ENCODE measurements at regions not wholly inside any gene's neighbourhood (a gene's known extent, or its start where the extent isn't known, plus 50 kb on each side); places are given as distances from the start of the nearest gene placed in this dataset.
A peak's percentile ranks its signal among the peaks of the same experiment; 100 is the strongest.

- DNase-seq = no peak
These were observed 257.9 kb downstream of the CDH26 start for GRCh38 chr20:60215816-60216730.

DNA sequence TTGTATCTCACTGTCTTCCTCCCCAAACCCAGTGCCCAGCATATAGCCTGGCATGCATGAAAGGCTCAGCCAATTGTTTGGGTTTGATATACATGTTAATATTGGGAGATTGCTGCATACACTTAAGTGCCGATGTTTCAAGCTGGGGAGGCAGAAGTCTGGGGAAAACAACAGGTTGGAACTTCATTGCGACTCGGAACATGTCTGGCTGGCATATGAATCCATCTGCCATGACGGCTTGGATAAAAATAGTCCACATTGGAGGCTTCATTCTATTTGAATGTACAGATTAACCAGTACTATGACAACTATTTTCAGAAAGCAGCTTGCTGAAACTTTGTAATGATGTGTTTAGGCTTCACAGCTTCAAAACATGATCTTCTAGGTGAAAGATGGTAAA is 261.0 kb downstream of the CDH26 start:
- DNase-seq = no peak

GRCh38 chr20:60219984-60220562 is 261.9 kb downstream of the CDH26 start:
- DNase-seq = no peak

- DNase-seq = no peak
These were observed 262.5 kb downstream of the CDH26 start for GRCh38 chr20:60220706-60221105.

- no peak for DNase-seq
These were observed 263.4 kb downstream of the CDH26 start for GRCh38 chr20:60221593-60221992.

- DNase-seq = no peak
These were observed 264.3 kb downstream of the CDH26 start for GRCh38 chr20:60222497-60222896.

DNA sequence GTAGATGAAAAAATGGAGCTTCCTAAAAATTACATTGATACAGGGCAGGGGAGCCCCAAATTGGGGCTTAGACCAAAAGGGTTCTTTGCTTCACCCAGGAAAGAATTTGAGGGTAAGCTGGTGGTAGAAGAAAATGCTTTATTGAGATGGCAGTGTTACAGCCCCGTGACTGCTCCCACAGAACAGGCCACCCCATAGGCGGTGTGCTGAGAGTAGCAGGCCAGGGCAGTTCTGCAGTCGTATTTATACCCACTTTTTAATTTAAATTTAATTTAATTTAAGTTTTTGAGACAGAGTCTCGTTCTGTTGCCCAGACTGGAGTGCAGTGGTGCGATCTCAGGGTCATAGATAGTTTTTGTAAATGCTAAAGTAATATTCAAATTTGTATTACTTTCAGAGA is 265.0 kb downstream of the CDH26 start:
- no peak for DNase-seq

- DNase-seq = no peak
These were observed 266.7 kb downstream of the CDH26 start for GRCh38 chr20:60224914-60225313.

DNA sequence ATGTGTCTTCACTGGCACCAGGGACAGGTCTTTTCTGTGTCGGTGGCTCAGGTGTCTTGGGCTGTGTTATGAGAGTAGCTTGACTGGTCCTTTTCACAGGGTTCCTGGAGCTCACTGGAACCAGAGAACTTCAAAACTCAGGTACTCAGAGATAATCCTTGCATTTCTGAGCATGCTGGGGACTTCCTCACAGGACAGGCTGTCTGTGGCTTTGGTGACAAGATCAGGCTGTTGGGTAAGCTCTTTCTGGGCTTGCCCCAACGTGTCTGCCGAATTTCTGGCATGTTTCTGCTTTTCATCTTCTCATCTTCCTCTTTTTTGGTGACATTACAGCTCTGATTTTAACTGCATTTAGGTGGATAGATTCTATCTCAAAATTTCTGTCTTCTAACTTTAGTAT is 270.0 kb downstream of the CDH26 start:
- DNase-seq = peak; percentile 53

GRCh38 chr20:60232380-60232779 is 274.2 kb downstream of the CDH26 start:
- no peak for DNase-seq

DNA sequence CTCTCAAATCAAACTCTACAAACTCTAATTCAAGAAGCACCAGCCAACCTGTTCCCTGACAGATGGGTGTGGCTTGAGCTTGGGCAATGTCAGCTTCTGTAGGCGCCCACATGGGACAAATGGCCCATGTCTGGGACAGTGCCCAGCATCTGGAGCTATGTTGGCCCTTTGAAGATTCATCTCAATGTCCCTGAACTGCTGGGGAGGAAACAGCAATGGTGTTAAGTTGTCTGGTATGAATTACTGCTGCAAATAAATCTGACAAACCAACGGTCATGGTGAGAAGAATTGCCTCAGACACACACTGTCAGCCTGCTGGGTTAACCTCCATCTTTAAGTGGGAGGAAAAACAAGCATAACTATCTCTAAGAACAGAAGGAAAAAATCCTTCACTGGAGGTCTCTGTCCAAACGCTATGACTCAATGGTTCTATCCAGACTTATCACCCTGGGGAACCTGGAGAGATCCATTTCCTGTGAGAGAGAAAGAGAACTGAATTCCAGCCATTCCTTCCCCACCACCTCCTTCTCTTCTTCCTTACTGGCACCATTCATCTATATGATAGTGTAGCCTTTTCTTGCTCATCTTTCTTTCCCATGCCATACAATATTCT is 274.9 kb downstream of the CDH26 start:
- no peak for DNase-seq

- no peak for DNase-seq
These were observed 278.4 kb downstream of the CDH26 start for GRCh38 chr20:60236613-60237012.

GRCh38 chr20:60237981-60238380 is 279.8 kb downstream of the CDH26 start:
- no peak for DNase-seq

DNA sequence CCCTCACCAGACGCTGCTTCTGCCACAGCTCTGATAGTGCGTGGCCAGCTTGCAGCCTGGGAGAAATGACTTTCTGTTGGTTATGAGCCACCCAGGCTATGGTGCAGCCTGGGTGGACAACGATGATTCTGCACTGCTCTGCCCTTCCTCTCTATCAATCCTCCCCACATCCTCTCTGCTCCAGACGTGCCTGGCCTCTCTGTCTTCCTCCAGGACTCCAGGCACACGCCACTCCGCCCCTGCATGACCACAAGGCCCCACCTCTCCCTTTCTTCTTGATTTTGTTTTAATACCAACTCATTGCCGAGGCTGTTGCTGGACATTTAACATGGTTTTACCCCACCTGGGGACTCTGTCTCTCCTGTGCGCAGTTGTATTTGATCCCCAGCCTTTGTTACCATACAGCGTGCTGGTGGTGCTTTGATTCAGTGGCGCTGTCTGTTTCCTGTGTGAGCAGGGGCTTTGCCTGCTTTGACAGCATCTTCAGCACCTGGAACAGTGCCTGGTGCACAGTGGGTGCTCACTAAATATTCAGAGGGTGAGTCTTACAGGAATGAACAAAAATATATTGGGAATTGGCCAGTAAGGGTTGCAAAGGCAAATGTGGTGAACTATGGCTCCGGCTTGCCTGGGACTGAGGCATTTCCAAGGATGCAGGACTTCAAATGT is 280.9 kb downstream of the CDH26 start:
- DNase-seq = no peak

DNA sequence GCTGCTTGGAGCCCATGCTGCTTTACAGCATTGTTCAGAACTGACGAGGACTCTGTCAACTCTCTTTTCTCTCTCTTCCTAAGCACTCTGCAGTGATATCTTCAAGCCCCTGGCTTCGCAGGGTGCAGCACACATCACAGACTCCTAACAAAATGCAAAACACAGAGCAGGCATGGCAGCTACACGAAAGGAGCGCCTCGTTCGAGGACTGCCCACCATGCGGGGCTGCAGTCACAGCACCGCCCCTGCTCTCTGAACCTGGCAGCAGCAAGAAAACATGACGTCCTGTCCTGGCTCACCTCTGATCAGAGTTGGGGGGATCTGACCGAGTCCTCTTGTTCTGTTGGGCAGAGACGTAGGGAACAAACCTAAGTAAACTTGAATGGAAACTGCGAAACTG is 281.7 kb downstream of the CDH26 start:
- DNase-seq = no peak

DNA sequence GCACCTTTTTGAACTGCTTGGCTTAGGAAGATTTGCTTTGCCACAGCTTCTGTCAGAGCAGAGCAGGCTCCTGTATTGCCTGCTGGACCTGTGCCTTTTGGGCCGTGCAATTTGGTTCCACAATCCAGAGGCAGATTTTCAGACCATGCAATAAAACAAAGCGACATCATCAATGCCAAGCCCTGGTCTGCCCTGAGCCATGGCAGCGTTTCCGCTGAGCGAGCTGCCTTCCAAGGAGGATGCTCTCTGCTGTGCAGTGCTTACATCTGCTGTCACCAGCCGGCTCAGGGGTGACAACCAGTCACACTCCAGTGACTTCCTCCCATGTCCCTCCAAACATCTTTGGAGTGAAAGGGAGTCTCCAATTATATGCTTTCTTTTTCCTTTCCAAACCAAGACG is 282.2 kb downstream of the CDH26 start:
- DNase-seq = no peak

DNA sequence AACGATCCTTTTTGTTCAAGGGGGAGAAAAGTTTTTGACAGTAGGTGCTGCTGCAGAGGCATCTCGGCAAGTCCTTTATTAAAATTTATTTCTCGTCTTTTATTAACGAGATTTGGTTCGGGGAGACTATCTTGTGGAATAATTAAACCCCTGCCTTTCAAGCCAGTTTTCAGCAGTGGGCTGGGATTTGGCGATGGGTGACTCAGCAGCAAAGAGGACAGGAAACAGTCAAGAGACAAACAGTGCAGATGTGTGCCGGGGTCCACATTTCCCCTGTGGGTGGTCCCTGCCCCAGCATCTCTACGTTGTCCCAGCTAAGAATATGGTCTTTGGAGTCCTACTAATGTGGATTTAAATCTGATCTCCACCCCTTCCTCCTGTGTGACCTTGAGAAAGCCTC is 282.8 kb downstream of the CDH26 start:
- DNase-seq = no peak

GRCh38 chr20:60242836-60243505 is 284.7 kb downstream of the CDH26 start:
- DNase-seq = no peak

GRCh38 chr20:60244373-60245146 is 286.3 kb downstream of the CDH26 start:
- DNase-seq = no peak

- no peak for DNase-seq
These were observed 288.5 kb downstream of the CDH26 start for GRCh38 chr20:60246751-60247150.

DNA sequence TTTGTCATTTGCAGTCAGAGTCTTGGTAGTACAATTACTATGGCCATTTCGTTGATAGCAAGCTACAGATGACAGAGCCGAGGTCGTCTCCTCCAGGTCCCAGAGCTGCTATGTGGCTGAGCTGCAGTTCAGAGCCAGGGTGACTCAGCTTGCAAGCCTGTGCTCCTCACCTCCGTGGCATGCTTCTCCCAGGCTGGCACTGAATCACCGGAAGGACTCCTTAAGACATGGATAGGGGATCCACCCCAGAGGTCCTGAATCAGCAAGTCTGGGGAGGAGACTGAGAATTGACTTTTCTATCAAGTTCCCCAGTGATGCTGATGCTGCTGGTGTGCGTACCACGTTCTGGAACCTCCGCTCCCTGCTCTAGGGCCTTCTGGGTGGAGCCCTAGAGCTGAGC is 291.2 kb downstream of the CDH26 start:
- DNase-seq = no peak

- DNase-seq = no peak
These were observed 292.0 kb downstream of the CDH26 start for GRCh38 chr20:60250251-60250650.
